HEK293T (cell line): ENCODE measurements at regions not wholly inside any gene's neighbourhood (a gene's known extent, or its start where the extent isn't known, plus 50 kb on each side); places are given as distances from the start of the nearest gene placed in this dataset.

ENCODE experiments used
- FOXK2 ChIP-seq: fragments of 450-650 bp; IDR thresholded peaks from 2 replicates; pipeline ENCODE4 v1.6.1; 2016; ENCODE audit warnings: mild to moderate bottlenecking
- FOXM1 ChIP-seq: fragments of 450-650 bp; IDR thresholded peaks from 2 replicates; pipeline ENCODE4 v1.6.1; 2017; ENCODE audit warnings: mild to moderate bottlenecking, borderline replicate concordance
- ZNF384 ChIP-seq: fragments of 450-650 bp; IDR thresholded peaks from 2 replicates; pipeline ENCODE4 v1.6.1; 2016

DNA sequence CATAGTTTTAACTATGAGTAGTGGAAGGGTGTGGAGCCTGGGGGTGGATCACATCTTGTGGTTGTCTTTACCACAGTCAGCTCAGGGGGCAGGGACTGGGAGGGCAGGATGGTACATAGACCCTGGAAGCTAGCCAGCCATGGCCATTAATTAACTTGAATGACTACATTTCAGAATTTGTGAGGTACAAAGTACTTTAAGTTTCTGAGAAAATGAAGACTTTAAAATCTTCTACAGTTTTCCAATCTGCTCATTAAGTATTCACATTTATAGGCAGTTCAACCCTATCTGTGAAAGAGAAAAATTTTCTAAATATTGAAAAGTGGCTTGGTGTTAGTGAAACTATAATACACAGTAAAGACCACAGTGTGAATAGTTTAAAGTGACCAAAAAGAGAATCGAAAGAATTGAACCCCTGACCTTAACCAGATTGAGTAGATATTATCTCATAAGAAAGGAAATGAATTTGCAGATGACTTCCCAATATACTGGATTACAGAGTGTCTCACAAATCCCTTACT is 234.2 kb upstream of the MEF2C start:
- TF ChIP-seq FOXM1 (no peak), ZNF384 (no peak), FOXK2 (no peak)
